HG03196 (cell line): ENCODE measurements at regions not wholly inside any gene's neighbourhood (a gene's known extent, or its start where the extent isn't known, plus 50 kb on each side); places are given as distances from the start of the nearest gene placed in this dataset.

Experiments used
- ATAC-seq: cut with Tn5 transposase; IDR thresholded peaks from one replicate; pipeline ENCODE4 v1.9.1; 2021; ENCODE audit not compliant: unreplicated experiment

DNA sequence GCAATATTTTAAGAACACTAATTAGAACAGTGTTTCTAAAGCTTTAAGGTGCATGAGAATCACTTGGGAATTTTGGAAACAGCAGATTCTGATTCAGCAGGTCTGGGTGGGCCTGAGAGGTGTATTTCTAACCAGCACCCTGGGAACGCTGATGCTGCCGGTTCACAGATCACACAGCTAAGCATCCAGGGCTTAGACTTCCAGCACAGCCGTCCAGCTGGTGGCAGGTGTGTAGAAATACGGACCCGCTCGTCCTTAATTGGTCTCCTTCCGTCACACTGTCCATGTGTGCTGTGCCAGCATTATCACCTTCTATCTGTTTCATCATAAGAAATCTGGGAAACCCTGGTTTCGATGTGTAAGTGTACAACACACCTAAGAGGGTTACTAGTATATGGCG is 1029.0 kb downstream of the EFNB2 start:
- no peak for ATAC-seq

DNA sequence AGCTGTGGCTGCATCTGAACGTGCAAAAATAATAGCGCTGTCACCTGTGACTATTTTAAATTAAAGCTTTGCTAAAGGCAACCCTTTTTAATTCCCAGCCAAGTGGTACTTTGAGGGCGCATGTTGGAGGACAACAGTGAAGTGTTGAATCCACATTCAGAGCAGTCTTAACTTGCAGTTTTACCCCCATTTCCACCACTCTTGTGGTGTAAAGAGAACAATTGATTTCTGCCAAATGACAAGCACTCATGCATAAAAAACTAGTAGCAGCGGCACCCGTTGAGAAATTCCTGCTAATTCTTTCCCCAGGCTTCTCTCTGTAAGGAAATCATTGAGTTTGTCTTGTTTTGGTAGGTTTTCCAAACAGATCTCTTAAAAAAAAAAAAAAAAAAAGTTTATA is 1033.3 kb downstream of the EFNB2 start:
- no peak for ATAC-seq

- ATAC-seq, result no peak
Observed at GRCh38 chr13:105497597-105497996, 1037.9 kb downstream of the EFNB2 start.

- ATAC-seq, result no peak
Observed at GRCh38 chr13:105492216-105492615, 1043.2 kb downstream of the EFNB2 start.

GRCh38 chr13:105491345-105491744 is 1044.1 kb downstream of the EFNB2 start:
- ATAC-seq, result no peak

DNA sequence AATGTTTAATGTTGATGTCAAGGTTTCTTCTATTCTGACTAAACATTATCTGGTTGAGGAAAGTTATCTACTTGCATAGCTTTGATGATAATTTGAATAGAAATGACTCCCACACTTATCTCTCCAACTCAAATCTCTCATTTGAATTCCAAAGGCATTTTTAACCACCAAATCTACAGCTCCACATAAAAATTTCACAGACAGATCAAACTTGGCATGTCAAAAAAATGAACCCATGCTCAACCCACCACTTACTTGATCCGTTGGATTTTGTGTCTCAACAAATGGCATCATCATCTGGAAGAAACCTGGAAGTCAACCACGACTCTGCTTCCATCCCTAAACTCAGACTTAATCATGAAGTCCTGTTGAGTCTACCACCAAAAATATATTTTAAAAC is 1050.4 kb downstream of the EFNB2 start:
- no peak for ATAC-seq

DNA sequence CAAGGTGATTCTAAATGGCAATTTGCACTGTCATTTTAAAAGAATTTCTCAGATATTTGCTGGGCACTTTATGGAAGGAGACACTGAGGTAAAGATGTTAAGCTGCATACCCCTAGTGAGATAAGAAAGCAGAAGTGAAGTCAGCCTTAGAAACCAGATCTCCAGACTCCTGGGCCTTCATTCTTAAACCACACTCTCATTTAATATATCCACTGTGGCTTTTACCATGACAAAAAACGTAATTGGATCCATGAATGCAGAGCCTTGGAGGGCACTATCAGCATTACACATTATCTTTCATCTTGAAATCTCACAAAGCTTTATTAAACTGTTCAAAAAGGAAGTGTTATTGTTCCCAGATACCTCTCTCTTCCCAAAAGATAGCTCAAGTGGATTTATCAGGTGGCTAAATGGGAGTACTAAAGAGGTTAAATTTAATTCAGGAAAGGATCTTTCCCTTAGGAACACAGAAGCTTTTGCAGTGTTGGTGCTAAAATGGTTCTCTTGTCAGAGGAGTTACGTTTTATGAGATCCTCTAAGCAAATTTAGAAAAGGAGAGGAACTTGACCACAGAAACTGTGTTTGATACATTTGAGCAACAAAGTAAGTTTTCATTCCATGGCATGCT is 1060.4 kb downstream of the EFNB2 start:
- no peak for ATAC-seq

DNA sequence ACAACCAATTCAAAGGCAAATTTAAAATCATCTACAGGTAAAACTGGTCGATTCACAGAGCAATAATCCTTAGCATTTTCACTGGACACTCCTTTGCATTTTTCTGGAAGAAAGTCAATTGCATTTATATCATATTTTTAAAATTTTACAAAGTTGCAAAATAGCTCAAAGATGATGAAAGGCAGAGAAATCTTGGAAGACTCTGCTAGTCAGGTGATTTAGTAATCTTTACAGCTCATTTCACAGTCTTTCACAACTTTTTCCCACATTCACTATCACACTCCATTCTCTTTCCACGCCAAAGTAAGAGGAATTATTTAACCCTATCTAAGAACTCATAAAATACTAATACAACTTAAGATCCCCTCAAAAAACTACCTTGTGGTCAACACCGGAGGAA is 1063.8 kb downstream of the EFNB2 start:
- ATAC-seq, result no peak

- ATAC-seq, result no peak
Observed at GRCh38 chr13:105466376-105466775, 1069.1 kb downstream of the EFNB2 start.

DNA sequence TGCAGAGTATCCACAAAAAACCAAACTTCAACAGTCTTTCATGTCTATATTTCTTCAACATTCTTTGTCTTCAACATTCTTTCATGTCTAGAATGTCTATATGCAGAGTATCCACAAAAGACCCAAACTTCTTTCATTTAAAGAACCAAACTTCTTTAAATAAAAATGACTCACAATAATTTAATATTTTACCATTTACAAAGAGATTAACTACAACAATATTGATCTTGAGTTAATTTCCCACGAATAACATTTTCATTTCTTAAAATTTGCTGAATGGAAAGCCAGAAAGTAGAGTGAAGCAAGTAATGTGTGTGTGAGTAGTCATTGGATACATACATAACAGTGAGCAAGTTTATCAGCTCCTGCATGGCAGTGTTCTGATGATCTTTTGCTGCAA is 1069.7 kb downstream of the EFNB2 start, which contains the start of gene DAOA:
TSS of gene DAOA (plus strand) at position 301 of the 400 bp plus-strand sequence.
- no peak for ATAC-seq

DNA sequence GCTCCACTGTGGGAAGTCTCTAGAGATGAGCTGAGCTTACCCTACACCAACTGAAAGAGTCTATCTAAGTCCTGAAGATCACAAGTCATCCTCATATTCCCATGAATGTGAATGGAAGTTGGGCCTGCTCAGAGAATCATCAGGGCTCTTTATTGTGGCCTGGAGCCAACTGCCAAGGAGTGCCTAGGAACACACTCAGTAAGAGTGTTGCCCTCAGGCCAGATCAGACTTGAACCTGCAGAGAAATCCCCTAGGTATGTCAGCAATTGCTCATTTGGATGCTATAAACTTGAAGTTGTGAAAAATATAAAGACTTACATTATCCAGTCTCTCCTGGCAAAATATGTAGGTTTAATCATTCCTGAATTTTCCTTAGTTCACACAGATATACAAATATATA is 1070.2 kb downstream of the EFNB2 start:
- no peak for ATAC-seq

DNA sequence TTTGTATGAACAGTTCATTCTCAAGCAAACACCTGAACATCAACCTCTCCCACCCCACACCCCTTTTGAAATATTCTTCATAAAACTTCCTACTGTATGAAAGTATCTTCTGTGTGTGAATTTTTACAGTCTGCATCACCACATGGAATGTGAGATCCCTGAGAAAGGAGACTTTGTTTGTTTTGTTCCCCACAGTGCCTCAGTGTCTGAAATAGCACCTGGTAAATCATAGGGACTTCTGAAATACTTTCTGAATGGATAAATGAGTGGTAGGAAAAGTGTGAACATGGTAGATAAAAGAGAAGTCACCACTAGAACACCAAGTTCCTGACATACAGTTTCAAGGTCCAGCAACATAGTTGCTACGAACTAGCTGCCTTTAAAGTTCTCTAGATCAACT is 1071.2 kb downstream of the EFNB2 start:
- ATAC-seq, result no peak

DNA sequence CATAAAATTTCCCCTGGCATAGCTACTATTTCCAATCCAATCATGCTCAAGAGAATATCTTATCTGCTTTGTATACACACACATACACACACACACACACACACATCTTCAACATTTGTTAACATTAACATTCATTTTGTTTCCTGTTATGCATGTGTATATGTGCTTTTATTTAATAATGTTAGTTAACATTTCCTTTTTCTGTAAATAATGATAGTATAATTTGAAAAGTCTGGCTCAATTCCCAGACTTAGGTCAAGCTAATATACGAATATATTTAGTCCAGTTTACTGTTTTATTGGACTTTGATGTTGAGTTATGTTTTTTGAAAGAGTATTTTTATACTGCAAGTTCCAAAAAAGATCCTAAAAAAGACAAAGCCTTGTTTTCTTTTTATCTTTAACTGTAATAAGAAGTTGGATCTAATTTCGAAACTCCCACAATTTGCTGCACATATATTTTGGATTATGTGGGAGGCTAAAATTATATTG is 1072.4 kb downstream of the EFNB2 start:
- ATAC-seq, result no peak

DNA sequence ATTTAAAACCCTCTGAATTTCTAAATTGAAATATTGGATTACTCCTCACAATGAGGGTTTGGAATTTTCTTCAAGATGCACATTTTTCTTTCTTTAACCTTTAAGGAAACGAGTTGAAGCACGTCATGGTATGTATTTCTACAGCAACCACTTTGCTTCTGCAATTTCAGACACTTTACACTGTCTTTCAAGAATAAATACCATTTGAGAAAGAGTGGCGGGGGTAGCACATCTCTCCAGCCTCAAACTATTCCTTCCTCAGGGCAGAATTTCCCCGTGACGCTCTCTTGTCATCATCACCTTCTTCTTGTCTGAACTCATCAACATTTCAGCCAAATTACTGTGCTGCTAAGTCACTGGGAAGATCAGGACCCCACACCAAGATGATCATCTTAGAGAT is 1073.4 kb downstream of the EFNB2 start:
- ATAC-seq, result no peak

- no peak for ATAC-seq
Observed at GRCh38 chr13:105452895-105453294, 1082.6 kb downstream of the EFNB2 start.

DNA sequence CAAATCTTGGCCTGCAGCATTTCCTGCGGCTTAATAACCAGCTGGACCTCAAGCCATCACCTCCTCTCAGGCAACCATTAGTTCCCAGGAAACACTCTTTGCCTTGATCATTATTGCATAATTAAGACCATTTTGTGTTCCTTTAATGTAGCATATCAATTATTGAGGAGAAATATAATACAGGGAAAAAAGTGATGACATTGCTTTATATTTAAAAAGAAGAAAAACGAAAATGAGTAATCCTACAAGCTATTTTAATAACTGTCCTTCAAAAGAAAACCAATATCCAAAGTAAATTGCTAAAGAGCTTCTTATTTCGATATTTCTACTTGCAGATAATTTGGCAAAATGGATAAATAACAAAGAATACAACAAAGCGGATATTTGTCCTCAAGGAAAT is 1084.7 kb downstream of the EFNB2 start:
- ATAC-seq, result no peak

DNA sequence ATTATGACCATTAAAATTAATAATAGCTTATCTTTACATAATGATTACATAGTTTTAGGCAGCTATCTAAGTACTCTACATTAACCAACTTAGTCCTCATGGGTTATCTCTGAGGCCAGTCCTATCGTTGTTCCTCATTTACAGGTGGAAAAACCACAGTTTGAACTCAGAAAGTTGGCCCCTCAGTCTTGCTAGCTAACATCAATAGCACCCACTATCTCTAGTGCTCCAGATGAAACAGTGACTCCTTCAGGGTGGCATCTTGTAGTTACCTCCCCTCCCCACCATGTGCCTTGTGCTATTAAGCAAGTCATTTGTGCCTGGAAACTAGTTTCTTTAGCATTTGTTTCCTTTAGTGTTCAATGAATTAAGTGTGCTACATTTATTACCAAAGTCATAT is 1086.7 kb downstream of the EFNB2 start:
- ATAC-seq, result no peak

DNA sequence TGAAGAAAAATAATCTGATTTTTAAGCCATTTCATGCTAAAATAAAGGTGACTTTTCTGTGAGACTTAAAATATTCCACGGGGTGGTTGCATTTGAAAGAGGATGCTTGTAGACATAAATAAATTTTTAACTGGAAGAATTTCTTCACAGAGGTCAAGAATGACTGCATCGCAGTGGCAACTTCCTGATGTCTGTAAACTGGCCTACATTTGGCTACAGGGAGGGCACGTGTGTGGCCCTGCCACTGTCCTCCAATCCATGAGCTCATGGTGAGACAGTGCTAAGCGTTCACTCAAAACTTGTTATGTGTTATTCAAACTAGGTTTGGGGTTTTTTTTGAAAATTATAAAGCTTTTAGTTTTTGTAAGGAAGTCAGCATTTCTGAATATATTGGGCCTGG is 1089.3 kb downstream of the EFNB2 start:
- ATAC-seq, result no peak

- no peak for ATAC-seq
Observed at GRCh38 chr13:105445796-105446195, 1089.7 kb downstream of the EFNB2 start.

GRCh38 chr13:105442949-105443699 is 1092.3 kb downstream of the EFNB2 start:
- no peak for ATAC-seq

DNA sequence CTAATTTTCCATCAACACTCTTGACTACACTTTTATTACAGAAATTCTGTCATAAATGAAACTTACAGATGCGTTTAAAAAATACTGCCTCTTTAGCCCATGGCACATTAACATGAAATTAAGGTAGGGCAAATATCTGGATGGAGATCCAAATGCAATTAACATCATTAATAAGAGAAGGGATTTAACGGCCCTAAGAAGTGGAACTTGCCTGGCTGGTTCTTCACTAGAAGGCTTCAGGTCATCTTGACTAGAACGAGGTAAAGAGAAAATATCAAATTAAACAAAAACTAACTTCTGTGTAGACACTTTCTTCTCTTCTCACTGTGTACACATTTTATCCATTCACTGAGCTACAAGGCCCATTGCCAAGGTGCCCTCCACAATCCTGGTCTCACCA is 1093.4 kb downstream of the EFNB2 start:
- ATAC-seq, result no peak

GRCh38 chr13:105441051-105441750 is 1094.3 kb downstream of the EFNB2 start:
- no peak for ATAC-seq
